ENCODE measurements at regions not wholly inside any gene's neighbourhood (a gene's known extent, or its start where the extent isn't known, plus 50 kb on each side); places are given as distances from the start of the nearest gene placed in this dataset.

DNA sequence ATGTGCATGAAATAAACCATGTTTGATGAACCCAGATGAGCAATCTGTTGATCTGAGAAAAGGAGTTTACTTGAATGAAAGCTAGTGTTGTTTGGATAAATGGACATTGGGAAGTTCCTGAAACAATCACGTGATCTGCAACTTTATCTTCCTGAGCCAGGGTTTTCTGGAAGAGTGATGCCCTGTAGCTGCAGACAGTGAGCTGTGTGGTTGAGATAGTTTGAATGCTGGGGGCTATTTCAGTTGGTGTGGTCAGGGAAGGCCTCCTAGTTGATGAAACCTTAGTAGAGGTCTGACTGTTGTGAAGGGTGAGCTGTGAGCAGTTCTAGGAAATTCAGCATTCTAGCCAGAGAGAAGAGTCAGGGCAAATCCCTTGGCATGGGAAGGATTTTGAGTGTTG is 643.7 kb downstream of the UTRN start:
- Mint-ChIP-seq H3K9me3 (no peaks in the 10 kb centered on the region), H3K27me3 (no peaks in the 10 kb centered on the region), H3K27ac (no peak overlapping the region), H3K36me3 (no peaks in the 10 kb centered on the region), H3K4me1 (ENCODE audit: low read depth in 2 of 2) (peaks cover 15 to 16% of the 10 kb centered on the region in 2 donors), H3K4me3 (no peak overlapping the region)
- ATAC-seq (peak in 1 of 2 donors; percentile 52), DNase-seq (ENCODE audit: low spot score) (no peak)

DNA sequence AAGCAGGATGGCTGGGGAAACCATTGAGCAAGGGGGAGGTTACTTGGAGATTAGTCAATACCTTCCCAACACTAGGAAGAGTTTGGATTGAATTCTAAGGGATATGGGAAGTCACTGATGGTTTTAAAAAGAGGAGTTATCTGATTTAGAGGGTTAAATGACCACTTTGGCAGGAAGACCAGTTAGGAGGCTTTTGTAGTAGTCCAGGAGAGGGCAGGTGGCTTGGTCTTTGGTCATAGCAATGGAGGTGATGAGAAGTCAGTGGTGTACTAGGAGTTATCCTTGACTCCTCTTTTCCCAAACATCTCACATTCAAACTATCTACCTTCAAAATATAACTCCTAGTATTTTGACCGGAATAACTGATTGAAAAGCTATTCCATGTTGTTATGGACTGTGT is 644.1 kb downstream of the UTRN start:
- DNase-seq (ENCODE audit: low spot score), result no peak
- H3K9me3 Mint-ChIP-seq, result no peaks in the 10 kb centered on the region

DNA sequence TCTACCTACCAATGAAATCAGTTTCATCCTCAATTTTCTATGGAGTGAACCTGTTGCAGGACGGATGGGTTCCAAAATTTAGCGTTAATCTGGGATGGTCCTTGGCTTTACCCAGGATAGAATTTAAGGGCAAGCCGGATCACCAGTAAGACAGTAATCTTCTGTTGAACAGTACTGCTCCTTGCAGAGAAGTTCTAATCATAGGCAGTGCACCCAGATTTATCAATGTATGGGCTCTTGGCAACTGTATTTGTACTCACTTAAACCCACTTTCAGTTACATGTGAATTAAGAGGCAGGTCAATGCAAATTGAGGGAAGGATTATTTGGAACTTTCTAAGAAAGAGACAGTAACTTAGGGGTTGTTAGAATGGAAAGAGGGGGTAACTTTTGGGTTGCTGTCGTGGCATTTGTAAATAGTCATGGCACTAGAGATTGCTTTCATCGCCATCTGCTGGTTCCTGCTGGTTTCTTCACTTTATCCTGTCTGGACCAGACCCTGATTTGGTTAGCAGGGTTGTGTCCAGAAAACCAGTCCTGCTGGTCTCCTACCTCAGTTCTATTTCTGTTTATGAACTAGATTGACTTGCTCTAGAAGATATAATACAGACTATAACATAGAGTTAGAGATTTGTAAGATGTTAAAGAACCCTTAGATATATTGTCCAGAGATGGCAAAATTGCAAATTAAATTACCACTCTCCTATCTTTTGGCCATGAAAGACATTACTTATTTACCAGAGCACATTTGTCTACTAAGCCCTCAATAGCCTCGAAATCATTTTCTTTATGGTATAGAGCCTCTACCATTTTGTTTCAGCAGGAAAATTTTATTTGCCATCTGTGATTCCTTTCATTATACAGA is 646.3 kb downstream of the UTRN start:
- H3K36me3 Mint-ChIP-seq, result peaks cover 6% of the 10 kb centered on the region
- peak in 1 of 2 donors; percentile 53 for ATAC-seq
- H3K9me3 Mint-ChIP-seq, result no peaks in the 10 kb centered on the region
- H3K27me3 Mint-ChIP-seq, result no peaks in the 10 kb centered on the region
- no peak for DNase-seq (ENCODE audit: low spot score)
- H3K4me1 Mint-ChIP-seq (ENCODE audit: low read depth in 2 of 2), result peaks cover 11 to 15% of the 10 kb centered on the region in 2 donors
- H3K4me3 Mint-ChIP-seq, result no peak overlapping the region
- no peak overlapping the region for H3K27ac Mint-ChIP-seq

More for the DNA sequence above, 644.1 kb downstream of the UTRN start:
- H3K4me1 Mint-ChIP-seq (ENCODE audit: low read depth in 2 of 2), result peaks cover 13 to 15% of the 10 kb centered on the region in 2 donors
- no peak overlapping the region for H3K4me3 Mint-ChIP-seq
- no peak overlapping the region for H3K27ac Mint-ChIP-seq
- H3K36me3 Mint-ChIP-seq, result peaks cover 2% of the 10 kb centered on the region
- no peaks in the 10 kb centered on the region for H3K27me3 Mint-ChIP-seq
- no peak for ATAC-seq

DNA sequence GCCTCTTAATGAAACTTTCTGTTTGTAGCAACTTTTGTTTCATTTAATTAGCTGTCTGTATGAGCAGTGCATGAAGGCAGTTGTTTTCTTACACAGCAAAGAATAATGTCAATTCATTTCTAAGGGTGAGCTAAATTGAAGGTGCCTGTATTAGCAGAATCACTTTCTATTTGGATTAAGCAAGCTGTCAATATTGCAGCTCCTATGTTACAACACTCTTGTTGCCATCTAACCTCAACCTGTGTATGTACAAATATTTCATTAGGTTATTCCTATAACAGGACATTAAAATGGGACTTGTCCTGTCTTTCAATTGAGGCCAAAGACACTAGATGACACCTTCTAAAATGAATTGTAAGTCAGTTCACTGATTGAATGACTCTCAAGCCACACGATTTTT is 647.5 kb downstream of the UTRN start:
- Mint-ChIP-seq H3K27ac (no peak overlapping the region), H3K4me1 (ENCODE audit: low read depth in 2 of 2) (peaks cover 11 to 15% of the 10 kb centered on the region in 2 donors), H3K27me3 (no peaks in the 10 kb centered on the region), H3K9me3 (no peaks in the 10 kb centered on the region), H3K4me3 (no peak overlapping the region), H3K36me3 (peaks cover 6% of the 10 kb centered on the region)
- ATAC-seq (no peak), DNase-seq (ENCODE audit: low spot score) (no peak)

DNA sequence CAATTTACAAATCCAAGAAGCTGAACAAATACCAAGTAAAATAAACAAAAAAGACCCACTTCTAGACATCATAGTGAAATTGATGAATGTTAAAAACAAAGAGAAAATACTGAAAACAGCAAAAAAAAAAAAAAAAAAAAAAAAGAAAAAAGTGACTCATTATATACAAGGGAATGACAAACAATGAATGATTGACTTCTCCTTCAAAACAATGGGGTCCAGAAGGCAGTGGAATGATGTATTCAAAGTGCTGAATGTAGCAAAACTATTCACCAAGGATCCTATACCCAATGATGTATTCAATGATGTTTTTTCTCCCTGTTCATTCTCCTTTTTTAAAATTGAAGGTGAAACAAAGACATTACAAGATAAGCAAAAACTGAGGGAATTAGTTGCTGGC is 650.0 kb downstream of the UTRN start:
- Mint-ChIP-seq H3K36me3 (peaks cover 6% of the 10 kb centered on the region), H3K27me3 (no peaks in the 10 kb centered on the region)

DNA sequence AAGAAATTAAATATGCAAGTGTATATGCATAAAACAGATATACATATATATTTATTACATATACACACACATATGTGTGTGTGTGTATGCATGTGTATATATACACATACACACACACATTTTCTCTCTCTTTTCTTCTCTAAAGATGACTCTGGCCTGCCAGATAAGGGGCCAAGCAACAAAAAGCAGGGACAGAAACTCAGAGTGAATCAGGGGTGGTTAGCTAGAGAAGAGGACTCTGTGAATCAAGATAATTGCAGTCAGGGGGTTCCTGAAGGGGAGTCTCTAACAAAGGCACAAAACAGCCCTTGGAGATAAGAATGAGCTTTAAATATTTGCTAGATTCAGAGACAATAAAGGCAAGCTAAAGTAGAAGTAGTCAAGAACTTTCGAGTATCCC is 650.5 kb downstream of the UTRN start:
- DNase-seq (ENCODE audit: low spot score), result no peak
- peaks cover 0 to 3% of the 10 kb centered on the region in 2 donors for H3K27me3 Mint-ChIP-seq
- H3K4me3 Mint-ChIP-seq, result no peak overlapping the region
- no peak for ATAC-seq
- peaks cover 3 to 6% of the 10 kb centered on the region in 2 donors for H3K4me1 Mint-ChIP-seq (ENCODE audit: low read depth in 2 of 2)
- H3K9me3 Mint-ChIP-seq, result no peaks in the 10 kb centered on the region
- no peak overlapping the region for H3K27ac Mint-ChIP-seq
- peaks cover 6% of the 10 kb centered on the region for H3K36me3 Mint-ChIP-seq

More for the DNA sequence above, 650.0 kb downstream of the UTRN start:
- DNase-seq (ENCODE audit: low spot score) (no peak), ATAC-seq (no peak)
- Mint-ChIP-seq H3K4me1 (ENCODE audit: low read depth in 2 of 2) (peaks cover 3 to 6% of the 10 kb centered on the region in 2 donors), H3K9me3 (no peaks in the 10 kb centered on the region), H3K27ac (no peak overlapping the region), H3K4me3 (no peak overlapping the region)

DNA sequence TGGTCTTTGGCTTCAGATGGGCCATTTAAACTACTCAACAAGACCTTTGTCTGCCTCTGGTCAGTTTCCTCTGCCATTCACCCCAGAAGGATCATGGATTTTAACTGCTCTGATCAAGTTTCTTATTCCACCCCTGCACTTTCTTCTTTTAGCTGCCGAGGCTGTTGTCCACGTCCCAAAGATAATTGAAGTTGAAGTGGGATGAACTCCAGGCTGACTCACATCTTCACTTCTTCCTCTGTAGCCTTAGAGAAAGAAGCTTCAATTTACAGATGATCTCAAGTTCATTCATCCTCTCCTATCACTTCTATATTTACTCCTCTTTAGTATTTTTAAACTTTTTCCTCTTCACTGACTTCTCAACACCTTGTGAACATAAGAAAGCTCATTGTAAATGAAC is 651.6 kb downstream of the UTRN start:
- DNase-seq (ENCODE audit: low spot score) (no peak), ATAC-seq (no peak)
- Mint-ChIP-seq H3K9me3 (no peaks in the 10 kb centered on the region), H3K27ac (no peak overlapping the region), H3K27me3 (peaks cover 0 to 3% of the 10 kb centered on the region in 2 donors), H3K36me3 (peaks cover 6% of the 10 kb centered on the region), H3K4me3 (no peak overlapping the region), H3K4me1 (ENCODE audit: low read depth in 2 of 2) (no peaks in the 10 kb centered on the region)

DNA sequence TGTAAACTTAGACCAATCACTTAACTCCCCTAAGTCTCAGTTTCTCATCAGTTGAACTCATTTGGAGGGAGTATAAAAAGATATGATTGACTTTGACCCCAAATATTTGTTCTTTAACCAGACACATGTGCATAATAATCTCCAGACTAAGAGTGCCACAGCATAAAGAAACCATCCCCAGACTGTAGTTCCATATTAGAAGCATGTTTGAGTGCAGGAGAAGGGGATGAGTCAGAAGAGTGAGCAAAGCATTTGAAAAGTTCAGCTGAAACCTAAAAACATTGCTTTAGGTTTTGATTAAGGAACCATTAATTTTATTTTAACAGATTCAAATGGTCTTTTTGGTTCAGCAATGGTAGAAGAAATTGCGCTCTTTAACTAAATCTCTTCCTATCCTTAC is 654.8 kb downstream of the UTRN start:
- H3K27ac Mint-ChIP-seq, result no peak overlapping the region
- no peak overlapping the region for H3K4me3 Mint-ChIP-seq
- no peaks in the 10 kb centered on the region for H3K4me1 Mint-ChIP-seq (ENCODE audit: low read depth in 2 of 2)
- ATAC-seq, result no peak
- peaks cover 4 to 9% of the 10 kb centered on the region in 2 donors for H3K27me3 Mint-ChIP-seq
- peaks cover 2% of the 10 kb centered on the region for H3K36me3 Mint-ChIP-seq
- no peaks in the 10 kb centered on the region for H3K9me3 Mint-ChIP-seq
- no peak for DNase-seq (ENCODE audit: low spot score)

DNA sequence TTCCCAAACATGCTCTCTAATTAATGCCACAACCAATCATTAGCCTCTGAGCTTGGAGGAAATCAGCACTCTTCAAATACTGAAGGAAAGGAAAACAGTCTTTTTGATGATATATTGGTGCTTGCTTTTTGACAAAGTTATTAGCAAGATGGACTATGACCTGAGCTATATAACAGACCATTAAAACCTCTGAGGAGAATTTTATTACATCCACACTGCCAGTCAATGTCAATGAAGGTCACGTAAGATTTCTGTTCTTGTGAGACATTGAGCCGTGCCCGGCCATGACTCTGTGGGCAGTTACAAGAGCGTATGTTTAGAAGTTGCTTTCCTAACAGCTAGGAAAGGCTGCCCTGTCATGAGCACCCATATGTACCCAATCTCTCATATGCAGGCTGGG is 659.0 kb downstream of the UTRN start:
- ATAC-seq (no peak), DNase-seq (ENCODE audit: low spot score) (no peak)
- Mint-ChIP-seq H3K4me3 (no peak overlapping the region), H3K27me3 (peaks cover 9 to 18% of the 10 kb centered on the region in 2 donors), H3K9me3 (no peaks in the 10 kb centered on the region), H3K4me1 (ENCODE audit: low read depth in 2 of 2) (no peaks in the 10 kb centered on the region), H3K27ac (no peak overlapping the region), H3K36me3 (peaks cover 6% of the 10 kb centered on the region)

DNA sequence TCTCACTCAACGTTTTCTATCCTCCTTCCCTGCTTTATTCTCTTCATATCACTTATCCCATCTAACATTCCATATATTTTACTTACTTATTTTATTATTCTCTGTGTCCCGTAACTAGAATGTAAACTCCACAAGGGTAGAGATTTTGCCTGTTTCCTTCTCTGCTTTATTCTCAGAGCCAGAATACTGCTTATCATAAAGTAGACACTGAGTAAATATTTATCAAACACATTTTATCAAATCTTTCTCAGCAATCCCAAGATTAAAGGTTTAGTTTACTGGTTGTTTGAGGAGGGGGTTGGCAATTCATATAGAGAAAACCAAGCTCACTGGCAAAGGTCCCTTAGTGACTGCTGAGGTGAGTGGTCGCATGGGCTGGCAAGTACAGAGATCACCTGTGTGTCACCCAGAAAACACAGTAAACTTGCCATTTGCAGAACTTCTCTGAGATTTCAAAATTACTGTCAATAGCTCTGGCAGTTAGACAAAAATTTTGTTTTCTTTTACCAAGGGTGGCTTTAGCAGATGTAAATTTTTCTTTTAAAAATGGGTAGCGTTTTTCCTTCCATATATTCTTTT is 662.4 kb downstream of the UTRN start:
- no peaks in the 10 kb centered on the region for H3K4me1 Mint-ChIP-seq (ENCODE audit: low read depth in 2 of 2)
- peaks cover 14 to 22% of the 10 kb centered on the region in 2 donors for H3K27me3 Mint-ChIP-seq
- H3K27ac Mint-ChIP-seq, result no peak overlapping the region
- H3K36me3 Mint-ChIP-seq, result peaks cover 6% of the 10 kb centered on the region
- no peak overlapping the region for H3K4me3 Mint-ChIP-seq
- no peaks in the 10 kb centered on the region for H3K9me3 Mint-ChIP-seq
- ATAC-seq, result no peak
- DNase-seq (ENCODE audit: low spot score), result no peak

DNA sequence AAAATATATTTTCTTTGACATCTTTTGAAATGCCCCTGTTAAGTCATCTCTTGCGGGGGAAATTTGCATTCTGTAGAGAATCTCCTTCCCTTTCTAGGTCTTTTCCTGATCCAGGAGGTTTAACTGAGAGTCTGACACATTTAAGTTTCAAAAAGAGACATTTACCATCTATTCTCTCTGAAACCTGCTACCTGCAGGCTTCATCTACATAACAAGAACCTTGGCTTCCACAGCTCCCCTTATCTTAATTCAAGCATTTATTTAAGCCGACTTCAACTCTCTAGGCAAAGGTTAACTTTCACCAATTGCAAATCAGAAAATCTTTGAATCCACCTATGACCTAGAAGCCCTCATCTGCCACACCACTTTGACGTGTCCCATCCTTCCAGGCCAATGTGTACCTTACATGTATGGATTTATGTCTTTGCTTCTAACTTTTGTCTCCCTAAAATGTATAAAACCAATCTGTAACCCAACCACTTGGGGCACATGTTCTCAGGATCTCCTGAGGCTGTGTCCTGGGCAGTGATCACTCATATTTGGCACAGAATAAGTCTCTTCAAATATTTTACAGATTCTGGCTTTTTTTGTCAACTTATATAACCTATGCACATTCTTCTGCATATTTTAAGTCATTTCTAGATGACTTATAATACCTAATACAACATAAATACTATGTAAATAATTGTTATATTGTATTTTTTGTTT is 666.7 kb downstream of the UTRN start:
- no peaks in the 10 kb centered on the region for H3K9me3 Mint-ChIP-seq
- peaks cover 16 to 17% of the 10 kb centered on the region in 2 donors for H3K27me3 Mint-ChIP-seq
- ATAC-seq (no peak), DNase-seq (ENCODE audit: low spot score) (no peak)
- H3K4me3 Mint-ChIP-seq, result no peak overlapping the region
- no peaks in the 10 kb centered on the region for H3K36me3 Mint-ChIP-seq
- no peak overlapping the region for H3K27ac Mint-ChIP-seq
- no peaks in the 10 kb centered on the region for H3K4me1 Mint-ChIP-seq (ENCODE audit: low read depth in 2 of 2)

DNA sequence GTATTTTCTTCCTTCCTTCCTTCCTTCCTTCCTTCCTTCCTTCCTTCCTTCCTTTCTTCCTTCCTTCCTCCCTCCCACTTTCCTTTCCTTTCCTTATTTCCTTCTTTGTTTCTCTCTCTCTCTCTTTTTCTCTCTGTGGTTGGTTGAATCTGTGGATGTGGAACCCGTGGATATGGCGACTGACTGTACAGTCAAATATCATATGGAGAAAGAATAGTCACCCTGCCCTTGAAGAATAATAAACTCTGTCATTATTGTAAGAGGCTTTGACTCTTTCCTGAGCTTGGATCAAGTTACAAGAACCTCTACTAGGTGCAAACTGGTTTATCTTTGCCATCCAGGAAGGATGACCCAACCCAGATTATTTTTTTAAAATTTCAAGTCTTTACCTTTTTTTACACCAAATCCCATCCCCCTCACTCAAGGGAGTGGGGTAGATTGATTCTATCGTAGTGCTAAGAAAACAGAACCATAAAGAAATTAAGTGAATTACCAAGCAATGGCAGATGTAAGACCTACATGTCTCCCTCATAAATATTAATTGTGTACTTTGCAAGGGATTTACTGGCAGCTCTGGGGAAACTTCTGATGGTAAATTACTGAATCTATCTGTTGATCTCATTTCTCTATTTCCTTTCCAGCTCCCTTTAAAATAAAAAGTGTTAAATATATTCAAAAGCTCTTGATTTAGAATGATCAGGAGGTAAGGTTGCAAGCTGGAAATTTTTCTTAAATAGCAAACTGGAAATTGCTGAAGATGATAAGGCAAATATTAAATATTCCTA is 667.5 kb downstream of the UTRN start:
- no peak overlapping the region for H3K4me3 Mint-ChIP-seq
- H3K4me1 Mint-ChIP-seq (ENCODE audit: low read depth in 2 of 2), result no peaks in the 10 kb centered on the region
- no peaks in the 10 kb centered on the region for H3K36me3 Mint-ChIP-seq
- peaks cover 15 to 16% of the 10 kb centered on the region in 2 donors for H3K27me3 Mint-ChIP-seq
- no peak overlapping the region for H3K27ac Mint-ChIP-seq
- no peak for DNase-seq (ENCODE audit: low spot score)
- no peaks in the 10 kb centered on the region for H3K9me3 Mint-ChIP-seq
- no peak for ATAC-seq

DNA sequence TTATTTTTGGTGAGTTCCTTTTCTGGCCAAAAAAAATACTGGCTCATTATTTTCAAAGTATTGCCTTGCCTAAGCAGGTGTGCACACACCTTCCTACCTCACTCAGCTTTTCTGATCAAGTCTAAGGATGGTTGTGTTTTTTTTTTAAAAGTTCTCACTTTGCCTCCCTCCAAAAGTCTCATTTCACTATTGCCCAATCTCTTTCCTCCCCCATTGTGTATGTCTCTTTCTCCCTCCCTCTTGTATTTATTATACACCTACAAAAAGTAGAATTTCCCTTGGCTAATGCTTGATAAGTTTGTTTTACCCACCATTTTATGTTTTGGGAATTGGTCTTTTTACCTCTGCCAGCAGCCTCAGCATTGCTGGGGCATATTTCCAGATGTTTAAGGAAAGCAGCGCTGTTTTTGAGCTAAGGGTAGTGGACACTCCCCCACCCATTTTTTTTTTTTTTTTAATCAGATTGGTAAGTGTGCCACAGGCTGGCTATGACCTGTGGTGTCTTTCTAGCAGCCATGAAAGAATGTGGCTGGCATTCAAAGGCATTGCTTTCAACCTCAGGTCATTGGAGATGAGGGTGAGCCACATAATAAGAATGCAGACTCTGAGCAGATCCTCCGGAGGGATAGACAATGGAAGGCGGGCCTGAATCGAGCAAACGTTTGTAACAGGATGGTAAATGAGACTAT is 668.6 kb downstream of the UTRN start:
- ATAC-seq, result no peak

More for the DNA sequence above, 668.6 kb downstream of the UTRN start:
- H3K27me3 Mint-ChIP-seq, result peaks cover 15 to 16% of the 10 kb centered on the region in 2 donors
- DNase-seq (ENCODE audit: low spot score), result no peak
- H3K4me1 Mint-ChIP-seq (ENCODE audit: low read depth in 2 of 2), result no peaks in the 10 kb centered on the region
- H3K27ac Mint-ChIP-seq, result no peak overlapping the region
- no peaks in the 10 kb centered on the region for H3K9me3 Mint-ChIP-seq
- H3K36me3 Mint-ChIP-seq, result no peaks in the 10 kb centered on the region
- no peak overlapping the region for H3K4me3 Mint-ChIP-seq

Measured in natural killer cell treated with Interleukin-12 subunit alpha and Interleukin-12 subunit beta and Interleukin-15 and Interleukin-18, amount 100 ng/mL, for 72 hours (primary cell).